ENCODE measurements at regions not wholly inside any gene's neighbourhood (a gene's known extent, or its start where the extent isn't known, plus 50 kb on each side); places are given as distances from the start of the nearest gene placed in this dataset.

DNA sequence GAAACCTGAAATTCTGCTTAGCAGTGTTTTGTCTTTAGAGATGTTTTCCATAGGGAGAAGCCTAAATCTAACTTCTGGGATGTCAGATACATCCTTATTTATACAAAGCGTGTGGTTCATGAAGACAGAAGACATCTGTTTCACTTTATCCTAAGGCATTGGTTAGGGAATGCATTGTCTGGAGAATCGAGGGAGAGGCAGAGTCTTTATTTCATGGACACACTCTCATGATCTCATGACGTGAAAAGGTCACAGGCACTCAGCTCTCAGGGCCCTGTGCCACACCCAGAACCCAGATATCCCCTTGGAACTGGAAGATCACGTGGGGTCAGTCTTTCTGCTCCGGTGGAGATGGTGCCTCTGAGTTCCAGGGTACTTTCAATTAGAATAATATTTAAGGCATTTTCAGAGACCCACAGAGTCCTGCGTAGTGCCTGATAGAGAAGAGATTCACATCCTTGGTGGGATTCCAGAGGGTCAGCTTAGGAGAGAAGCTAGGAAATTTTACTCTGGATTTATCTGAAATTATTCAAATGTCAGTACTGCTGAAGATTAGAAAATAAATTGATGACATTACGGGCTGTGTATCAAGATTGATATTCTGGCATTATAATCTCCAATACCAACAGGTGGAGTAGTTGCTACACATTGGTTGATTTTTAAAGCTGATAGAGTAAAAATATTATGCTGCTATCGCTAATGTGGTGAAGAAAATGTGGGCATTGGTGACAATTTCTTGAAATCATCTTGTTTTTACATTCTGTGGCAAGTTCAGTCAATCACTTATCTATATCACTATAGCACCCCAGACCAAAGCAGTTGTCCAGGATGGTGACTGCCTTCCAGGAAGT, 378.3 kb downstream of the MTRR start:
- DNase-seq: no peak

DNA sequence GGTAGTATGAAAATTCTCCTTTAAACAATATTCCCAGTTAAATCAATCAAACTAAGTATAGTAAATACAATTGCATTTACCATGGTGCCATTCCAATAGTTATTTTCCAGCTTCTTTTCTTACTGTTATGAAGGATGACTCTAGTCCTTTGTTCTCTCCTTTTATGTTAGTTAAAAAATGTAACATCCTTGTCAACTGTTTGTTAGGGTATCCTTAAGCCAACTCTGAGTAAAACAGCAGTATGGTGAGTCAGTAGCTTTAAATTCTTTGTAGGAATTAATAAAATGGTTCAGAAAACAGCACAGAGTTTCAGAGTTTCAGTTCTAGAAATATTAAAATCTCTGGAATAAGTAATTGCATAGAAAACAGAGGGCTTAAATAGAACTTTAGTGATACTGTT, 384.4 kb downstream of the MTRR start:
- DNase-seq: no peak

DNA sequence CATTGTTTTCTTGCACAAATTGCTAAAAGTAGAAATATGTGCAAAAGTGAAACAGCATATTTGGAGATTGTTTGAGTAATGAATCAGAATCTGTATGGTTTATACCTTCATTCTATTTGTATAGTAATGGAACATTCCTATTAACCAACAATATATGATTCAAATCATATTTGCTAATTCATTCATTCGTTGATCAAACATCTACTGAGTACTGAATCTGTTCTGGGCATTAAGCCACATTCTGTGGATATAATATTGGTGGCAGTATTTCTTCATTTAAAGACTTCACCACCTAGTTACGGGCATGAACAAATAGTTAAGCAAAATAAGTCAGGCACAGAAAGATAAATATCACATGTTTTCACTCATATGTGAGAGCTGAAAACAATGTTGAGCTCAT, 385.7 kb downstream of the MTRR start:
- DNase-seq: no peak

DNA sequence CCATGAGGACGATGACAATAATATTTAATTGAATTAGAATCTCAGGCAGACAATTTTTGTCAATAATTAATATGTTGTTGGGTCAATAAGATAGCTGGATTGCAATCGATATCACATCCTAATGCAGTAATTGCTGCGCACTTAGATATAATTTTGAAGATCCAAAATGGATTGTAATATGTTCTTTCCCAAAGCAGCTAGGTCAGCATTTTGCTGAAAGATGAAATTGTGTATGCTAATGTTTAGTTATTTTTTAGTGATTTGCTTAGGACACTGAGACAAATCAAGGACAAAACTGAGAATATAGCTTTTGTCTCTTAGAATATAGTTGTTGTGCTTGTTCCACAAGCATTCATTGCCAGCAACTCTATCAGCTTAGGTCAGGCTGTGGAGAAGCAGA, 389.9 kb downstream of the MTRR start:
- no peak for DNase-seq

DNA sequence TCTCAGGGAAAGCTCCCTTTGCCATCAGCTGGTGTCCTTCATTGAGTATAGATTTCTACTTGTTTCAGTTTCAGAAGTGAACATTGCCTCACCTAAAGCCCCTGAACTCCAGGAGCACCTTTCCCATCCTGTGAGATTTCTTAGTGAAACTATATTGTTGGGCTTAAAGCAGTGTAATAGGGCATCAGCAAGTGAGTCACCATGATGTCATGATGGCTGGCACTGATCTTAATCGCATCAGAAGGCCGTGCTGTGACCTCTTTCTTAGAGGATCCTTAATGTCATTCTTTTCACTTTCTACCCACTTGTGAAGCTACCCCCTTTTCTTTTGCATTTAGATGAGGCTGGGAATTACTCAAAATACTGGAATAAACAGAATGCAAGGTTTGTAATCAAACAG, 401.3 kb downstream of the MTRR start:
- no peak for DNase-seq

DNA sequence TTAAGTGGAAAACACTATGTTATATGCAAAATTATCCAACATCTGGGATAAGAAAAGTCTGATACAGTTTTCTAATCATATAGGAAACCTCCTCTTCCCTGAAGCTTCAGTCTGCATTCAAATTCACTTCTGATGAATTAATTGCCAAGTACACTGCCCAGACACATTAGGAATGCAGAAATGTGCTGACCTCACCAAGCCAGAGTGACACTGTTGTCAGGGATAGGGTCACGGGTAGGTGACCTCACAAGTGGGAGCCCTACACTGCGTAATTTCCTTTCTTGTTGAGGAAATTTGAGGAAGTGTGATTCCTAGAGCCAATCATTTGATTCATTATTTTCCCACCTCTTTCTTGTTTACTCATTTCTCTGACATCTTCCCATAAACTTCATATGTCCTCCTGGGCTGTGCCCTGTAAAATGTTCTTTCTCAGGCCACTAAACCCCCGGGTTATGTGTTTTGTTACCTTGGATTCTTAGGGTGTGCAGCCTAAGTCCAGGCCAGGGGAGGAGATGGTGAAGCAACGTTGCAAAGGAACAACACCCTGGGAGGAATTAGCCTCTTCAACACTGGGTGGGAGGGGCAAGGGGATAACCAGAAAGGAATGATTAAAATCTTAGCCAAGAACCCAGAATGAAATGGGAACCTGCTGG, 411.9 kb downstream of the MTRR start:
- DNase-seq: no peak

DNA sequence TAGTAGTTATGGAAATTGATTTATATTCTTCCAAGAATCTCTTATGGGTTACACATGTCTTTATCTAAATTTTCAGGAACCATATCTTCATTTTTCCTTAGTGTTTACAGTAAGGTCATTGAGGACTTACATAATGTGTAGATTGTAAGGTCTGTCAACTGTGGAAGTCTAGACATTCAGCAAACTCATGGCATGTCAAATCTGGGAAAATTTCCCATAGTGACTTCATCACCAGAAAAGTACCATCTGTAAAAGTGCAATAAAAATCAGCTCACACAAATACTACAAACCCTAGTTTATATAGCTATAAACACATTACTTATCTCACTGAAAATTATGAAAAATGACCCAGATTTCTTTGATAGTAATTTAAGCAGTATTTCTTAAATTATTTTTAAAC, 419.4 kb downstream of the MTRR start:
- DNase-seq: no peak

DNA sequence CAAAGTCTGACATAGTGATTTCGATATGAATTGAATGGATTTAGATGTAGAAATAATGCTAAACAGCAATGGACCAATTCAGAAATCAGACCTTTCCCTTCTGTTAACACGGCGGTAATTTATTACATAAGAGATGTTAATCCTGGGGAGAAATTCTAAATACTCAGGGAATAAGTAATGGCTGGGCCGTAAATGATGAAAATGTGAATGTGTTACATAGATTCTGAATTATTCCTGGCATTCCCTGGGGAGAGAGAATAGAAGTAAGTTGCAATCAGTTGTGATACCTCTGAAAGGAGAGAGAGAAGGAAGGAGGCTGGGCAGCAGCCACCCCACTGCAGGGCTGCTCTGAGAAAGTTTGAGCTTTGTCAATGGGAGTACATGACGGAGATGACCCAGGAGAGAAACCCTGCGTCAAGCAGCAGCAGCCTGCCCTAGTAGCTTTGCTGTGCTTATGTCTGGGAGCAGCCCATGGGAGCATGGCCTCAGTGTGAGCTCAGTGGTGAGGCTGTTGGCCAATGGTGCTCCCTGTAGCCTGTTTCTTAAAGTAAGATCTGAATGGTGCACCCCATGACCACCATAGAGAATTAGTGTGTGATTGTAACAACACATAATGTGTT, 420.1 kb downstream of the MTRR start:
- DNase-seq: no peak

DNA sequence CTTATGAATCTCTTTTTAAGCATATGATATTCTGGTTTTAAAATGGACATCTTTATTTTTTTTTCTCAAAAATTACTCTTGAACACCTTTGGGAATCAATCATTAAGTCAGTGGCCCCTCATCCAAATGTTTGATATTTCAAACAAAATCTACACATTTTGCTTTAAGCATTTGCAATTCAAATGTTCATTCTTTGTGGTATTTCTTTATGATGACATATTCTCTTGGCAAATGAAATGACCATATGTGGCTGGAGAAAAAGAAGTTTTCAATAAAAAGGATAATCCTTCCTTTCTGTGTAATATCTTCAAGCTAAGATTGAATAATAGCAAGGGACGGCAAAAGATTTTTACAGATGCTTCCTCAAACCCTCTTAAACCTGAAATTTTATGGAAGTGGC, 420.8 kb downstream of the MTRR start:
- no peak for DNase-seq

DNA sequence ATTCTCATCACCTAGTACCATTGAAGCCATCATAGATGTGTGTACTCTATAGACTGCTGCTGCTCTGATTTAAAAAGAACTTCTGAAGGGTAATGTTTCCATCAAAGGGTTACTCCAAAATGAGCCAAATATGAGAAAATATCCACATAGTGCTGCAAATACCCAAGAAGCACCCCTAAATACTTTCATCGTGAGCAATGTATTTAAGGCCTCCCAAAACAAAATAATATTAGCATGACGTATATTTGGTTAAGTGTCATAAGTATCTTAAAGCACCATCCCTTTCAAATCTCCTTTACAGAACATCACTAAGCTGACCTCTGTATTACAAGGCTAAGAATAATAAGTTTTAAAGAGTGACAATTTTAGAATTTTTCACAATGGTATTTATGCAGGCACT, 421.8 kb downstream of the MTRR start:
- no peak for DNase-seq

DNA sequence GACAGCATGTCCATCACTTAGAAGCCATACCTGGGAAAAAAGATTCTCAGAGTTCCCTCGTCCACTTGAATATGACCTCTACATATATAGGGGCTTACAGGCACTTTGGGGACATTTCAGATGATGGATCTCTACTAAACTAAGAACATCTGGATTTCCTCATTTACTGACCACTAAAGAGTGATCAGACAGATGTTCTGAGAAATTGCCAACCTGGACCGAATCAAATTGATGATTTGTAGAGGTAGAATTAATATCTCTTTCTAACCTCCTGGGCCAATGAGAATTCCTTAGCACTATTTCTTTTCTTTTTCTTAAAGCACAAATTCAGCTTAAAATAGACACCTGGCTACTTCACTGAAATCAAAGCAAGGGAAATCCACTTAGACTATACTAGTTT, 422.7 kb downstream of the MTRR start:
- DNase-seq: no peak

DNA sequence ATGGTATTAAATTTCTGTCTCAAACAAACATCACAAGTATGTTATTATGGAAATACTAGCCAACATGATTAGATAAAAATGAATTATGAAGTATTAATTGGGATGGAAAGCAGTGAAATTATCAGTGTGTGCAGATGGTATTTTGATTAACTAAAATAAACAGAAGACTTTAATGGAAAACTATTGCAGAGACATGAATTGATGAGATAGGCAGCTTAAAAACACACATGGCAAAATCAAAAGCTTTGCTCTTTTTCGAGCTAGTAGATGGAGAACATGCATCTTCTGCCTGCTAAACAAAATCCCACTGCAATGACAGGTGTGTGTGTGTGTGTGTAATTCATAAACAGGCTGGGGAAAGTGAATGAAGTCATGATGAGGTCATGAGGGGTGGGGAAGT, 426.2 kb downstream of the MTRR start:
- no peak for DNase-seq

DNA sequence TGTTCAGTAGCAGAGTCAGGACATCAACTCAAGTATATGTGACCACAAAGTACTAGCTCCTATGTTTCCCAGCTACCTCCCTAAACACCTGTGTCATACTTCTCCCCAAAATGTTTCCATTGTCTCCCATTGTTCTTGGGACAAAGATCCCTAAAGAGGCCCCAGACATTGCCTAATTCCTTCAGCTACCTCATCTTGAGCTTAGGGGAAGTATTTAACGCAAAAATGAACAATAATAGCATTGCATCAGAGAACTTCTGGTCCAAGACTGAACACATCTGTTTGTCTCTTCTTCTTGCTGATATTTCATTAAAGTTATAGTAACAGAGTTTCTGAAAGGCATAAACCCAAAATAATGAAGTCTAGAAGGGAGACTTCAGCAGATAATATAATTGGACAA, 430.8 kb downstream of the MTRR start:
- no peak for DNase-seq

DNA sequence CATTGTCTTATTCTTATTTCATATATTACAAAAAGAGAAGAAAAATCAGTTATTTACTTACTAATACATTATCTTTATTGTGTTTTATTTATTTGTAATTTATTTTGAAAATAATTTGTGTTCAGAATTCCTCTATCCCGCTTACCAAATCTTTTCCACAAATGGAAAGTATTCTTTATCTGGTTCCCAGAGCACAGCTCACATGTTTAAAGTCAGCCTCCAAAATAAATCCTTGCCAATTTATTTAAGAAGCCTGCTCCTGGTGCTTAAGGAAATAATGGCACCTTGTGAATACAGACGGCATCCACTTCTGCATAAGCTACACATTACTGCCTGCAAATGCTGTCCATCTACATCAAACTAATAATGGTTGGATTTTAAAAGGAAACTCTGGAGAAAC, 435.4 kb downstream of the MTRR start:
- DNase-seq: no peak

DNA sequence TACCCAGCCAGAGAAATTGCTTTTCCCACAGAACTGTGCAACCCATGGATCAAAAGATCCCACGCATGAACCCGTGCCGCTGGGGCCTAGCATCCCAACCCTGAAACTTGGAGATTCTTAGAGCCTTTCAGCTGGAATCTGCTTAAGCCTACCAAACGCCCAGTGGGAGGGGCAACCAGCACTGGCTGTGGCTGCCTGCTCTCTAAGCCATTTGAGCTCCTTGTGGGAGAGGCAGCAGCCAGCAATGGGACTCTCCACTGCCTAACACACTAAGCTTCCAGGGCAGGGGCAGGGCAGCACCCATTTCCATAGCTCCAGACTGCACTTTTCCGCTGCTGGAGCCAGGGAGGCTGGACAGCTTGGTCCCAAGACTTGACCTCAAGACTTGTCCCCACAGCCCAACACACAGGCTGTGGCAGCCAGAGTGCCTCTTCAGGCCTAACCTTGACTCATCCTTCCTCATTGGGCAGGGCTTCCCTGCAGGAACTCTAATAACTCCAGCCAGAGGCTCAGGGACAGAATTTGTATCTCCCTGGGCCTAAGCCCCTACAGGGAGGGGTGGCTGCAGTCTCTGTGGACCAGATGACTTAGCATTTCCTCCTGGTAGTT, 437.4 kb downstream of the MTRR start:
- DNase-seq: no peak

DNA sequence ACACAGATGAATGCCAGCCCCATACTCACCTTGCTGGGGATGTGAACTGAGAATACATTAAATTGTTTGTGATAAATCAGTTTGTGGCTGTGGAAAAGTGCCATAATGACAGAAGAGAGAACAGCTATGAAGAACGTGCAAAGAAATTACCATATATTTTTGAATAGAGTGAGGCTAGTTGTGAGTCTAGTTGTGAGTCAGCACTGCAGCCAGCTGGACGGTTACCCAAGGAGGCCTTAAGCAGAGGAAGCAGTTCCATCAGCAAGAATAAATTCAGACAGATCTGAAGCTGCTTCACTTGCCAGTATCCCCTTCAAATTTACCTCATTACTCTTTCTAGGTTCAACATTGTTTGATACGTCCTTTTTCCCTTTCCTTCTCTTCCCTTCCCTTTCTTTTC, 446.0 kb downstream of the MTRR start:
- DNase-seq: no peak

DNA sequence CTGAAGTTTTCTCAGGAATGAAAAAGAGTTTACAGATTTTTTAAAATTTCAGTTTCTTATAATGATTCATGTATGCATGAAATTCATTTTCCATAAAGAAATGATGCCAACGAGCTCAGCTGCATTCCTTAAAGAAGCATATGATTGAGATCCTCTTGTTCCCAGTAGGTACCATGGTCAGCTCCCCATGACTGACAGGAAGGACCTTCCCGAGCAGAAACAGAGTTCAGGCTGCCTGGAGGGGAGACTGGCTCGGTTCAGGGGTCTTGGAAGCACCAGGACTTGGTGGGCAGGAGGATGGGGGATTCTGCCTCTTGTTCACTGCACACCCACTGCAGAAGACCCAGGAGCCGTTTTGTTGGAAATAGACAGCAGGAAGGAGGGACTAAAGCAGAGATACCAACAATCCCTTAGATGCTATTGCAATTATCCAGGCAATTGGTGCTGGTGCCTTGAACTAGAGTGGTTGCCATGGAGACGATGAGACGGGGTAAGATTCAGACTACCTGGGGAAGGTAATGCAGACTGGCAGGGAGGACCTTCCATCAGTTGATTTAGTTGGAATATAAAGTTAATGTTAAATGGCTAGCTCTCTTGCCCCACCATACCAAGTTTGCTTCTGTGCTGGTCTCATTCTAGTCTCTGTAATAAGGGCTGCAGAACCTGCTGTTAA, 447.8 kb downstream of the MTRR start:
- no peak for DNase-seq

DNA sequence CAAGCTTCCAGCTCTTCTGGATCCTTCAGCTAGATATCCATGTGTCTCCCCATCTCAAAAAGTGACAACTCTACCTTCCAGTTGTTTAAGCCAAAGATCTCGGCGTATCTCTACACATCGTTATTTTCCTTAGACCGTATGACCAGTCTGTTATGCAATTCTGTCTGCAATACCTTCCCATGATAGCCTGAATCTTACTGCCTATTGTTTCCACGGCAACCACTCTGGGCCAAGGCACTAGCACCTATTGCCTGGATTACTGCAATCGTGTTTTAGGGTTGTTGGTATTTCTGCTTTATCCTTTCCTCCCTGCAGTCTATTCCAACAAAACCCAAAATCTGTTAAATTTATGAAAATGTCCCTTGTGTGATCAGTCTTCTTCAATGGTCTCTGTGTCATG, 448.4 kb downstream of the MTRR start:
- DNase-seq: no peak

DNA sequence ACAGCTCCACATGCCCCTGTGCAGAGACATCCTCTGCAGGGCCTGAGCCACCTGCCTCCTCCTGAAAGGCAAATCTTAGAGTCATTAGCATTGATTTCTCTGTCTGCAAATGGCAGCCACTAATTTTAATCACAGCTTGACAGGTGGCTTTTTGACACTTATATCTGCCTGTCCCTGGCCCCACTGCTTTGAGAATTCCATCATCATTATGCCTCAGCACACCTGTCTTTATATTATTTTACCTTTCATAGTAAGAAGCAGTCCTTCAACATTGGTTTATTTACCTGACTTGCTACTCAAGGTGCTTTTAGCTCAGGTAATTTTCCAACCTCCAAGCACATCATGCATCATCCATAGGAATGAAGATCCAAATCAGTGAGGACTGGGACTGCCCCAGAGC, 451.3 kb downstream of the MTRR start:
- DNase-seq: no peak

DNA sequence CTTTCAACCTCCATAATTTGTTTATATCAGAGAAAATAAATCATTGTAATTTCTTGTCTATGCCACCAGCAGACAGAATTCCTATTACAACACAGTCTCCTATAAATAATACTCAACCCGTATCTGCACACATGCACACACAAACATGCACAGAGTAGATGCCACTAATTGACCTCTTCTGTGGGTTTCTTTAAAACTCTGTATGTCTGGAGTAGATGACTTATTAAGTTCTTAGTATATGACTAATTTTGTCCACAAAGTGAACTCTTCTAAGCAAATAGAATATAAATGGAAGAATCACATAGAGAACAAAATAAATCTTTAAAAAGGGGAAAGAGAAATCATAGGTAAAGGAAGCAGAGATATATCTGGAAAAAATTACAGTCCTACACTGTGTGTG, 452.3 kb downstream of the MTRR start:
- no peak for DNase-seq

DNA sequence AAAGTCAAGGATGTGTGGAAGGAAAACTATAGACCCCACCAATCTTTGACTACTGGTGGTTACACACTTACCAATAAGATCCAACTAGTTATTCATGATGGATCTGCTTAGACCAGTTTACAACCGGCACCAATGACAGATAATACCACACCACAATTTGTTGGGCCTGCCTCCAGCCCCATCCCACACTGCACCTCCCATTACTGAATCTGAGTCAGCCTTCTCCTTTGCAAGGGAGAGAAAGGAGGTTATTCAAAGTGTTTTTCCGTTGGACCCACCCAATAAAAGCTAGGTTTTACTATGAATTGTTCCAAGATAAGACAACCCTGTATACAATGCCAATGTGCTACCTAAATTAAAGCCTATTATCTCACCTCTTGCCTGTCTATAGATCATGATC, 453.5 kb downstream of the MTRR start:
- no peak for DNase-seq

DNA sequence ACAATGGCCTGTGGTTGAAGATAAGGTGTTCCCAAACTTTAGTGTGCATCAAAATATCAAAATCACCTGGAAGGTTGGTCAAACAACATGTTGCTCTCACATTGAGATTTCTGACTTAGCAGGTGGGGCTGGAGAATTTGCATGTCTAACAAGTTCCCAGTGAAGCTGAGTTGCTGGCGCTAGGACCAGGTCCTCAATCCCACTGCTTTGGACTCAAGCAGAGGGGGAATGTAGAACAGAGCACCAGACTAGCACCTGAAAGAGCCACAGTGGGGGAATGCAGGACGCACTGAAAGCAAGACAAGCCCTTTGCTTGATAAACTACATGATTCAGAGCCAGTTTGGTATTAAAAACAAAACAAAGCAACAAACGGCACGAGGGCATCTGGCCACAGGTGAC, 458.1 kb downstream of the MTRR start:
- DNase-seq: no peak

DNA sequence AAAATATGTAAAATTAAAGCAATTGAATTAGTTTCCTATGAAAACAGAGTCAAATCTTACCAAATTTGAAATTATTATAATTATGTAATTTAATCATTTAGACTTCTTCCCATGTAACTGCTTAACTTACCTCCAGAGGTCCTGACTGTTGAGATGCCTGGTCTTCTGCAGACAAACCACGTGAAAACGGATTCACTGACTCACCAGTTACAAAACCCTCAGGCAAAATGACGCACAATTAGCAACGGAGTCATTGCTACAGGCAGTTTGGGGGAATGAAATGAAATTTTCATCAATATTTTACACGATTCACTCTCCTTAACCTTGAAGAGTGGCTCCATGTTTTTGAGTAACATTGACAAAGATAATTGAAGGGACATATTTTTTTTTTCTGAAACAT, 460.8 kb downstream of the MTRR start:
- no peak for DNase-seq

Data from KG1 (cell line).